Astrocyte of the cerebellum (primary cell): ENCODE measurements at regions not wholly inside any gene's neighbourhood (a gene's known extent, or its start where the extent isn't known, plus 50 kb on each side); places are given as distances from the start of the nearest gene placed in this dataset.

Experiments
- DNase-seq: peaks from one replicate; pipeline ENCODE4 v3.0.0-alpha.2; 2011; ENCODE audit warnings: low read depth
- H3K4me3 ChIP-seq: 2 replicates; pipeline ENCODE4 v1.5.1; 2011; ENCODE audit warnings: mild to moderate bottlenecking, low read depth, low read length, moderate library complexity
- CTCF ChIP-seq: IDR thresholded peaks from 2 replicates; pipeline ENCODE4 v1.5.1; 2012; ENCODE audit warnings: low read length, low read depth, moderate library complexity, mild to moderate bottlenecking; ENCODE audit errors: missing control alignments
- in situ Hi-C: cut with HindIII; loops from 2 replicates; pipeline ENCODE4 v1.10.0; 2017; ENCODE audit warnings: low sequenced_read_pairs

- TF ChIP-seq CTCF, result no peak
- H3K4me3 ChIP-seq, result no peak overlapping the region
- no peak for DNase-seq
- in situ Hi-C loops, result no loop called here
These were observed 608.6 kb upstream of the EEF2KMT start for GRCh38 chr16:5706211-5706610.

- in situ Hi-C loops, result no loop called here
- no peak overlapping the region for H3K4me3 ChIP-seq
These were observed 606.7 kb upstream of the EEF2KMT start for GRCh38 chr16:5704271-5704670.

GRCh38 chr16:5693426-5693825 lies 595.8 kb upstream of the EEF2KMT start:
- no peak overlapping the region for H3K4me3 ChIP-seq
- in situ Hi-C loops, result no loop called here
- TF ChIP-seq CTCF, result no peak
- no peak for DNase-seq

More at GRCh38 chr16:5704271-5704670, 606.7 kb upstream of the EEF2KMT start:
- no peak for DNase-seq
- TF ChIP-seq CTCF, result no peak

GRCh38 chr16:5681966-5682365 lies 584.4 kb upstream of the EEF2KMT start:
- no peak overlapping the region for H3K4me3 ChIP-seq
- DNase-seq, result no peak
- in situ Hi-C loops, result no loop called here
- no peak for TF ChIP-seq CTCF

- in situ Hi-C loops, result no loop called here
- no peak for DNase-seq
- H3K4me3 ChIP-seq, result no peak overlapping the region
- no peak for TF ChIP-seq CTCF
These were observed 580.8 kb upstream of the EEF2KMT start for GRCh38 chr16:5678371-5678770.

- no peak for TF ChIP-seq CTCF
- no peak for DNase-seq
- H3K4me3 ChIP-seq, result no peak overlapping the region
- in situ Hi-C loops, result no loop called here
These were observed 573.8 kb upstream of the EEF2KMT start for GRCh38 chr16:5671421-5671820.

- DNase-seq, result no peak
- no peak for TF ChIP-seq CTCF
- in situ Hi-C loops, result no loop called here
- no peak overlapping the region for H3K4me3 ChIP-seq
These were observed 572.6 kb upstream of the EEF2KMT start for GRCh38 chr16:5670198-5670597.
